Kidney (tissue), 13 donors: ENCODE measurements at regions not wholly inside any gene's neighbourhood (a gene's known extent, or its start where the extent isn't known, plus 50 kb on each side); places are given as distances from the start of the nearest gene placed in this dataset.

Experiments used
- DNase-seq, 5 donors: peaks; one replicate each; pipeline ENCODE4 v3.0.0-alpha.2; 2013 to 2020
- FAIRE-seq: peaks from 2 replicates; lab custom pipeline; 2012; peaks lifted over from hg19 to GRCh38; lab: Jason Lieb, UNC
- H3K27ac ChIP-seq, 2 donors: one replicate each; pipeline ENCODE4 v1.7.0; 2013; ENCODE audit warnings: low read depth in 2 of 2, low read length in 2 of 2, inconsistent platforms in 1 of 2
- H3K27me3 ChIP-seq: one replicate; pipeline ENCODE4 v1.7.1; 2013; ENCODE audit warnings: low read length, inconsistent platforms; ENCODE audit not compliant: control insufficient read depth, insufficient read depth
- H3K36me3 ChIP-seq, 3 donors: one replicate each; pipeline versions ENCODE4 v1.7.0 to v1.7.1; 2013; ENCODE audit warnings: low read length in 3 of 3, control low read depth in 1 of 3, inconsistent platforms in 1 of 3; ENCODE audit not compliant: insufficient read depth in 3 of 3, control insufficient read depth in 2 of 3
- H3K4me1 ChIP-seq, 3 donors: one replicate each; pipeline versions ENCODE4 v1.7.0 to v1.7.1; 2013; ENCODE audit warnings: low read length in 3 of 3, inconsistent platforms in 1 of 3, low read depth in 1 of 3; ENCODE audit not compliant: control insufficient read depth in 2 of 3, insufficient read depth in 2 of 3
- H3K4me3 ChIP-seq, 3 donors: one replicate each; pipeline versions ENCODE4 v1.7.0 to v1.8.1; 2013; ENCODE audit warnings: low read length in 3 of 3, control low read depth in 1 of 3, inconsistent platforms in 1 of 3
- H3K9ac ChIP-seq, 3 donors: one replicate each; pipeline versions ENCODE4 v1.7.0 to v1.7.1; 2013; ENCODE audit warnings: low read length in 3 of 3, control low read depth in 1 of 3, inconsistent platforms in 1 of 3
- H3K9me3 ChIP-seq, 3 donors: one replicate each; pipeline versions ENCODE4 v1.7.0 to v1.7.1; 2013; ENCODE audit warnings: low read length in 3 of 3, control low read depth in 1 of 3, inconsistent platforms in 1 of 3; ENCODE audit not compliant: control insufficient read depth in 2 of 3, insufficient read depth in 1 of 3
- intact Hi-C: fragments of 100-400 bp; cut with DNase I; formaldehyde crosslinking; loops from one replicate; pipeline ENCODE4 v1.11.1; 2022
- TF ChIP-seq, protein P1 (sequence below): IDR thresholded peaks from 3 replicates; pipeline ENCODE4 v1.5.1; 2012; ENCODE audit warnings: mild to moderate bottlenecking, moderate library complexity, borderline replicate concordance; ENCODE audit not compliant: insufficient read depth; ENCODE audit errors: extremely low read depth
- donor health status: control.
- donor health status: control.
- donor health status: control.
- donor health status: control.
- donor health status: control.
- donor health status: DM: yes; HTN: yes; CAD: no.
- donor health status: Normal renal cell carcinoma (clear cell type).

DNA sequence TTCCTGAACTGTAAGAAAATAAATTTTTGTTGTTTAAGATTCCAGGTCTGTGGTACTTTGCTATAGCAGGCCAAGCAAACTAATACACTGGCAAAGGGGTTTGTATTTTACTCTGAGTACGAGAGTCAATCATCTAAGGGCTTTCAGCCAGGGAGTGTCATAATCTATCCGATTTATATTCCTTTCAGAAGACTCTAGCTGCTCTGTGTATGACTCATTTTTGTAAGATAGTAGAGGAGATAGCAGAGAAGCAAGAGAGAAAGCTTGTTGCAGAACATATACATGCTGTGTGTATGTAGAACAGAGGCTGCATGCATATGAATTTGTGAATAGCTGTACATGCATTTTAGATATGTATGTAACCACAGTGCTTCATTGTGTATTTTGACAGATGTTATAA, 577.9 kb upstream of the EPHA6 start:
- H3K4me1 ChIP-seq: no peaks in the 10 kb centered on the region
- H3K36me3 ChIP-seq: no peaks in the 10 kb centered on the region
- intact Hi-C loops: no loop called here
- FAIRE-seq (no peak), DNase-seq (no peak)
- no peak overlapping the region for H3K9ac ChIP-seq
- H3K4me3 ChIP-seq: no peak overlapping the region
- no peaks in the 10 kb centered on the region for H3K27me3 ChIP-seq
- no peaks in the 10 kb centered on the region for H3K9me3 ChIP-seq
- no peak overlapping the region for H3K27ac ChIP-seq
- TF ChIP-seq, protein P1, sequence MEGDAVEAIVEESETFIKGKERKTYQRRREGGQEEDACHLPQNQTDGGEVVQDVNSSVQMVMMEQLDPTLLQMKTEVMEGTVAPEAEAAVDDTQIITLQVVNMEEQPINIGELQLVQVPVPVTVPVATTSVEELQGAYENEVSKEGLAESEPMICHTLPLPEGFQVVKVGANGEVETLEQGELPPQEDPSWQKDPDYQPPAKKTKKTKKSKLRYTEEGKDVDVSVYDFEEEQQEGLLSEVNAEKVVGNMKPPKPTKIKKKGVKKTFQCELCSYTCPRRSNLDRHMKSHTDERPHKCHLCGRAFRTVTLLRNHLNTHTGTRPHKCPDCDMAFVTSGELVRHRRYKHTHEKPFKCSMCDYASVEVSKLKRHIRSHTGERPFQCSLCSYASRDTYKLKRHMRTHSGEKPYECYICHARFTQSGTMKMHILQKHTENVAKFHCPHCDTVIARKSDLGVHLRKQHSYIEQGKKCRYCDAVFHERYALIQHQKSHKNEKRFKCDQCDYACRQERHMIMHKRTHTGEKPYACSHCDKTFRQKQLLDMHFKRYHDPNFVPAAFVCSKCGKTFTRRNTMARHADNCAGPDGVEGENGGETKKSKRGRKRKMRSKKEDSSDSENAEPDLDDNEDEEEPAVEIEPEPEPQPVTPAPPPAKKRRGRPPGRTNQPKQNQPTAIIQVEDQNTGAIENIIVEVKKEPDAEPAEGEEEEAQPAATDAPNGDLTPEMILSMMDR: no peak

DNA sequence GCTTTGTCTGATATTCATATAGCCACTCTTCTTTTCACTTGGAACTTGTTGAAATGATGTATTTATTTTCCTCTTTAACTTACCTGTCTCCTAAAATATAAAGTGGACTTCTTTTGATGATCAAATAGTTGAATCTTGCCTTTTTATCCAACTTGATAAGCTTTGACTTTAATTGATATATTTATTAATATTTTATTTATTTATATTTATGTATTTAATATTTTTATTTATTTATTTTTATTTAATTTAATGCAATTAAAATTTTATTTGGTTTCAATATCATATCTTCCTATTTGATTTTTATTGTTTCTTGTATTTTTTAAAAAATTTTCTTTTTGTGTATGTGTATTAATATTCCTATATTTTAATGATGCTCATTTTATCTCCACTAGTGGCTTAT, 555.1 kb upstream of the EPHA6 start:
- H3K27me3 ChIP-seq: no peaks in the 10 kb centered on the region
- no peak overlapping the region for H3K9ac ChIP-seq
- H3K4me1 ChIP-seq: no peaks in the 10 kb centered on the region
- no peaks in the 10 kb centered on the region for H3K36me3 ChIP-seq
- TF ChIP-seq, protein P1: no peak
- no peak overlapping the region for H3K27ac ChIP-seq
- FAIRE-seq (peak; percentile 94), DNase-seq (no peak)
- no peaks in the 10 kb centered on the region for H3K9me3 ChIP-seq
- H3K4me3 ChIP-seq: no peak overlapping the region
- intact Hi-C loops: no loop called here

- DNase-seq (peak in 1 of 5 donors; percentile 6), FAIRE-seq (no peak)
- TF ChIP-seq, protein P1: no peak
- H3K9me3 ChIP-seq: no peaks in the 10 kb centered on the region
- no peak overlapping the region for H3K27ac ChIP-seq
- no peaks in the 10 kb centered on the region for H3K36me3 ChIP-seq
- no peaks in the 10 kb centered on the region for H3K27me3 ChIP-seq
- intact Hi-C loops: no loop called here
- no peaks in the 10 kb centered on the region for H3K4me1 ChIP-seq
- H3K4me3 ChIP-seq: no peak overlapping the region
- H3K9ac ChIP-seq: no peak overlapping the region
These were observed 549.7 kb upstream of the EPHA6 start for GRCh38 chr3:96264701-96265100.
